Endothelial cell of umbilical vein (primary cell): ENCODE measurements at regions not wholly inside any gene's neighbourhood (a gene's known extent, or its start where the extent isn't known, plus 50 kb on each side); places are given as distances from the start of the nearest gene placed in this dataset.

Experiments used
- BruUV-seq: library from RNA; stranded (reverse); fragments of 400-500 nt; replicated peaks from 2 replicates; lab custom pipeline; 2021; lab: Mats Ljungman, UMichigan
- CTCF ChIA-PET: fragments of 300-600, 350-600 bp; sonication (Branson Sonifier 250); formaldehyde crosslinking; loops from one replicate; lab custom pipeline; 2021; ENCODE audit warnings: antibody characterized with exemption, inconsistent platforms; lab: Charles Lee
- POLR2A ChIA-PET: fragments of 300-600, 350-600 bp; sonication (Branson Sonifier 250); formaldehyde crosslinking; loops from one replicate; lab custom pipeline; 2021; ENCODE audit warnings: antibody characterized with exemption, inconsistent platforms; lab: Charles Lee
- DNase-seq: peaks from one replicate; pipeline ENCODE4 v3.0.0-alpha.2; 2011; ENCODE audit warnings: low read depth, low spot score
- FAIRE-seq: peaks from 2 replicates; lab custom pipeline; 2011; peaks lifted over from hg19 to GRCh38; lab: Jason Lieb, UNC
- H2AFZ ChIP-seq: 2 replicates; pipeline ENCODE4 v1.6.0; 2012; ENCODE audit warnings: low read depth, low read length, control low read depth, inconsistent platforms
- H3K27ac ChIP-seq: 2 replicates; pipeline ENCODE4 v1.5.1; 2011; ENCODE audit warnings: low read depth, mild to moderate bottlenecking, control low read depth, low read length, moderate library complexity; ENCODE audit not compliant: insufficient read depth
- H3K27me3 ChIP-seq, 2 experiments: 2 replicates each; pipeline versions ENCODE4 v1.6.0 to v1.6.1; 2011; ENCODE audit warnings: low read length in 2 of 2, mixed read lengths in 1 of 2; ENCODE audit not compliant: control insufficient read depth in 2 of 2, insufficient read depth in 2 of 2
- H3K36me3 ChIP-seq, 2 experiments: 2 replicates in 1 of 2; 3 replicates in 1 of 2; pipeline ENCODE4 v1.5.1; 2011; ENCODE audit warnings: low read length in 2 of 2, mild to moderate bottlenecking in 1 of 2, moderate library complexity in 1 of 2; ENCODE audit not compliant: control insufficient read depth in 2 of 2, insufficient read depth in 2 of 2; ENCODE audit errors: extremely low read depth in 1 of 2
- H3K4me1 ChIP-seq: 3 replicates; pipeline ENCODE4 v1.5.1; 2011; ENCODE audit warnings: mild to moderate bottlenecking, low read length; ENCODE audit not compliant: control insufficient read depth, insufficient read depth; ENCODE audit errors: extremely low read depth
- H3K4me2 ChIP-seq: 2 replicates; pipeline ENCODE4 v1.6.1; 2011; ENCODE audit warnings: low read length, control low read depth, mixed read lengths; ENCODE audit not compliant: insufficient read depth
- H3K4me3 ChIP-seq, 3 experiments: fragments of 200-600 bp in 1 of 3; sonication (generic), shearing (Covaris generic) in 1 of 3; replicated peaks in 1 of 3; 2 replicates each; pipeline ENCODE4 v1.5.1; 2011 to 2016; ENCODE audit warnings: control low read depth in 3 of 3, low read length in 3 of 3, mild to moderate bottlenecking in 2 of 3, inconsistent platforms in 1 of 3, low read depth in 1 of 3, moderate library complexity in 1 of 3; ENCODE audit not compliant: insufficient read depth in 1 of 3
- H3K79me2 ChIP-seq: 2 replicates; pipeline ENCODE4 v1.6.0; 2012; ENCODE audit warnings: low read length, inconsistent platforms; ENCODE audit not compliant: control insufficient read depth, insufficient read depth
- H3K9ac ChIP-seq: replicated peaks from 2 replicates; pipeline ENCODE3; 2011; ENCODE audit warnings: low read length, control low read depth; ENCODE audit not compliant: insufficient read depth; ENCODE audit errors: extremely low read depth
- H3K9me1 ChIP-seq: replicated peaks from 3 replicates; pipeline ENCODE4 v1.6.0; 2011; ENCODE audit warnings: mild to moderate bottlenecking, low read length; ENCODE audit not compliant: control insufficient read depth, insufficient read depth; ENCODE audit errors: extremely low read depth
- H3K9me3 ChIP-seq: replicated peaks from 2 replicates; pipeline ENCODE4 v1.5.1; 2012; ENCODE audit warnings: low read length, inconsistent platforms; ENCODE audit not compliant: control insufficient read depth, insufficient read depth
- H4K20me1 ChIP-seq: replicated peaks from 2 replicates; pipeline ENCODE3; 2011; ENCODE audit warnings: mild to moderate bottlenecking, low read length; ENCODE audit not compliant: control insufficient read depth, insufficient read depth; ENCODE audit errors: extremely low read depth
- EZH2 ChIP-seq: IDR thresholded peaks from 2 replicates; pipeline ENCODE4 v1.6.1; 2012; ENCODE audit warnings: borderline replicate concordance, low read depth, mild to moderate bottlenecking, moderate library complexity, low read length, inconsistent platforms; ENCODE audit not compliant: severe bottlenecking
- FOS ChIP-seq: IDR thresholded peaks from 2 replicates; pipeline ENCODE4 v1.6.1; 2011; ENCODE audit warnings: mild to moderate bottlenecking, low read length, moderate library complexity, borderline replicate concordance; ENCODE audit not compliant: insufficient read depth
- JUN ChIP-seq: IDR thresholded peaks from 2 replicates; pipeline ENCODE4 v1.6.1; 2011; ENCODE audit warnings: borderline replicate concordance, low read depth; ENCODE audit not compliant: insufficient read length, insufficient read depth
- MYC ChIP-seq: IDR thresholded peaks from one replicate; pipeline ENCODE4 v1.6.1; 2011; ENCODE audit warnings: mild to moderate bottlenecking, low read depth, low read length
- POLR2A ChIP-seq: IDR thresholded peaks from 2 replicates; pipeline ENCODE4 v1.6.1; 2012; ENCODE audit warnings: low read depth, mild to moderate bottlenecking, control low read depth, low read length
- POLR2AphosphoS5 ChIP-seq: IDR thresholded peaks from 2 replicates; pipeline ENCODE4 v1.6.1; 2012; ENCODE audit warnings: low read depth, mild to moderate bottlenecking, control low read depth, low read length, moderate library complexity; ENCODE audit not compliant: insufficient read depth
- dilution Hi-C: fragments of 300-500 bp; cut with MboI; formaldehyde crosslinking; loops from one replicate; pipeline ENCODE4 v1.15.0; 2019; ENCODE audit warnings: low sequenced_read_pairs; ENCODE audit not compliant: extremely low pct_ligation_motif_present
- intact Hi-C: fragments of 100-400 bp; cut with micrococcal nuclease; formaldehyde crosslinking; loops from one replicate; pipeline ENCODE4 v1.10.0; 2022
- TF ChIP-seq, protein P1 (sequence below), 2 donors: IDR thresholded peaks; 1 replicate in 1 of 2; 2 replicates in 1 of 2; pipeline ENCODE4 v1.5.1; 2011; ENCODE audit warnings: low read length in 2 of 2, mild to moderate bottlenecking in 2 of 2, moderate library complexity in 2 of 2, control low read depth in 1 of 2, inconsistent platforms in 1 of 2, low read depth in 1 of 2; ENCODE audit not compliant: insufficient read depth in 1 of 2; ENCODE audit errors: extremely low read depth in 1 of 2
- TF ChIP-seq, protein P2 (sequence below): IDR thresholded peaks from 2 replicates; pipeline ENCODE4 v1.6.1; 2011; ENCODE audit not compliant: insufficient read depth, insufficient read length

DNA sequence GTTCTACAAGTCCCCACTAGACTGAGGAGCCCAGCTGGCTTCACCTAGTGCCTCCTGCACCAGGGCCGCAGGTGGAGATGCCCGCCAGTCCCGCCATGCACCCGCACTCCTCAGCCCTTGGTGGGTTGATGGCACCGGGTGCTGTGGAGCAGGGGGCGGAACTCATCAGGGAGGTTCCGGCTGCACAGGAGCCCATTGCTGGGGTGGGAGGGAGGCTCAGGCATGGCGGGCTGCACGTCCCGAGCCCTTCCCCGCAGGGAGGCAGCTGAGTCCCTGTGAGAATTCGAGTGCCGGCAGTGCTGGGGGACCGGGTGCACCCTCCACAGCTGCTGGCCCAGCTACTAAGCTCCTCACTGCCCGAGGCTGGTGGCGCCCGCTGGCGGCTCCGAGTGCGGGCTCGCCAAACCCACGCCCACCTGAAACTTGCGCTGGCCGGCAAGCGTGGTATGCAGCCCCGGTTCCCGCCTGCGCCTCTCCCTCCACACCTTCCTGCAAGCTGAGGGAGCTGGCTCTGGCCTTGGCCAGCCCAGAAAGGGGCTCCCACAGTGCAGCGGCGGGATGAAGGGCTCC lies 252.7 kb upstream of the TCF4 start:
- Histone ChIP-seq H3K9me1 (no peaks in the 10 kb centered on the region), H3K27me3 (no peaks in the 10 kb centered on the region), H2AFZ (no peak overlapping the region), H3K36me3 (no peaks in the 10 kb centered on the region), H3K79me2 (no peaks in the 10 kb centered on the region), H3K4me1 (no peaks in the 10 kb centered on the region), H3K4me3 (no peak overlapping the region), H3K27ac (no peak overlapping the region), H3K9ac (no peak overlapping the region), H4K20me1 (no peaks in the 10 kb centered on the region), H3K9me3 (no peaks in the 10 kb centered on the region), H3K4me2 (no peak overlapping the region)
- TF ChIP-seq MYC (no peak), POLR2AphosphoS5 (no peak), JUN (no peak), EZH2 (no peak), POLR2A (no peak), FOS (no peak)
- TF ChIP-seq, protein P1, sequence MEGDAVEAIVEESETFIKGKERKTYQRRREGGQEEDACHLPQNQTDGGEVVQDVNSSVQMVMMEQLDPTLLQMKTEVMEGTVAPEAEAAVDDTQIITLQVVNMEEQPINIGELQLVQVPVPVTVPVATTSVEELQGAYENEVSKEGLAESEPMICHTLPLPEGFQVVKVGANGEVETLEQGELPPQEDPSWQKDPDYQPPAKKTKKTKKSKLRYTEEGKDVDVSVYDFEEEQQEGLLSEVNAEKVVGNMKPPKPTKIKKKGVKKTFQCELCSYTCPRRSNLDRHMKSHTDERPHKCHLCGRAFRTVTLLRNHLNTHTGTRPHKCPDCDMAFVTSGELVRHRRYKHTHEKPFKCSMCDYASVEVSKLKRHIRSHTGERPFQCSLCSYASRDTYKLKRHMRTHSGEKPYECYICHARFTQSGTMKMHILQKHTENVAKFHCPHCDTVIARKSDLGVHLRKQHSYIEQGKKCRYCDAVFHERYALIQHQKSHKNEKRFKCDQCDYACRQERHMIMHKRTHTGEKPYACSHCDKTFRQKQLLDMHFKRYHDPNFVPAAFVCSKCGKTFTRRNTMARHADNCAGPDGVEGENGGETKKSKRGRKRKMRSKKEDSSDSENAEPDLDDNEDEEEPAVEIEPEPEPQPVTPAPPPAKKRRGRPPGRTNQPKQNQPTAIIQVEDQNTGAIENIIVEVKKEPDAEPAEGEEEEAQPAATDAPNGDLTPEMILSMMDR (IDR thresholded peaks at IDR 0.05; ENCODE audit: extremely low read depth in 1 of 2, insufficient read depth in 1 of 2, low read depth in 1 of 2, low read length in 2 of 2): no peak
- TF ChIP-seq, protein P2, sequence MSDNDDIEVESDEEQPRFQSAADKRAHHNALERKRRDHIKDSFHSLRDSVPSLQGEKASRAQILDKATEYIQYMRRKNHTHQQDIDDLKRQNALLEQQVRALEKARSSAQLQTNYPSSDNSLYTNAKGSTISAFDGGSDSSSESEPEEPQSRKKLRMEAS: no peak
- POLR2A ChIA-PET: interaction anchor here (0.6 kb wide), 1 partner anchor 251 kb away, joined by 3 read pairs; no protein-coding TSS in a partner anchor
- dilution Hi-C loops (no loop called here), intact Hi-C loops (no loop called here)
- FAIRE-seq: no peak
- no peak for DNase-seq
- CTCF ChIA-PET: no interaction called here
- no TSS peak for BruUV-seq
